A549 (cell line): ENCODE measurements at regions not wholly inside any gene's neighbourhood (a gene's known extent, or its start where the extent isn't known, plus 50 kb on each side); places are given as distances from the start of the nearest gene placed in this dataset.

ENCODE experiments used
- CTCF ChIP-seq: fragments of >200 bp; sonication (Bioruptor Twin); formaldehyde crosslinking; IDR thresholded peaks from 3 replicates; pipeline ENCODE4 v1.5.1; 2016
- ELK1 ChIP-seq: fragments of 150-350 bp; IDR thresholded peaks from 2 replicates; pipeline ENCODE4 v1.6.1; 2014; ENCODE audit warnings: low read depth, mild to moderate bottlenecking, low read length
- EP300 ChIP-seq, 2 experiments: fragments of >200 bp; sonication (Bioruptor Twin); formaldehyde crosslinking; IDR thresholded peaks; 2 replicates in 1 of 2; 3 replicates in 1 of 2; pipeline ENCODE4 v1.6.1; 2016 to 2017
- FOSB ChIP-seq: fragments of 250-450 bp; sonication (Bioruptor Pico); IDR thresholded peaks from 2 replicates; pipeline ENCODE4 v1.5.0; 2020; ENCODE audit warnings: mild to moderate bottlenecking, moderate library complexity
- HEYL ChIP-seq: fragments of 250-450 bp; sonication (Bioruptor Pico); IDR thresholded peaks from 2 replicates; pipeline ENCODE4 v1.8.0; 2021; ENCODE audit warnings: mild to moderate bottlenecking, moderate library complexity
- HMGXB4 ChIP-seq: fragments of 250-450 bp; sonication (Bioruptor Pico); IDR thresholded peaks from 2 replicates; pipeline ENCODE4 v1.5.0; 2021; ENCODE audit warnings: mild to moderate bottlenecking, moderate library complexity, borderline replicate concordance
- NPAS2 ChIP-seq: fragments of 250-450 bp; sonication (Bioruptor Pico); IDR thresholded peaks from 2 replicates; pipeline ENCODE4 v1.8.0; 2022; ENCODE audit warnings: mild to moderate bottlenecking, moderate library complexity, borderline replicate concordance
- NR3C1 ChIP-seq: fragments of >200 bp; sonication (Bioruptor Twin); formaldehyde crosslinking; IDR thresholded peaks from 3 replicates; pipeline ENCODE4 v1.6.1; 2017
- PHF8 ChIP-seq: fragments of 200-600 bp; sonication (generic); IDR thresholded peaks from 2 replicates; pipeline ENCODE4 v1.6.1; 2016; ENCODE audit warnings: low read depth, mild to moderate bottlenecking, antibody characterized with exemption, moderate library complexity, borderline replicate concordance
- POLR2A ChIP-seq: IDR thresholded peaks from 2 replicates; pipeline ENCODE4 v1.6.1; 2012; ENCODE audit warnings: mild to moderate bottlenecking, low read length
- REST ChIP-seq: fragments of 200-600 bp; sonication (generic); IDR thresholded peaks from 2 replicates; pipeline ENCODE4 v1.6.1; 2016; ENCODE audit warnings: antibody characterized with exemption, mild to moderate bottlenecking, moderate library complexity
- TP53 ChIP-seq: fragments of 250-450 bp; sonication (Bioruptor Pico); IDR thresholded peaks from 2 replicates; pipeline ENCODE4 v1.5.0; 2021; ENCODE audit warnings: mild to moderate bottlenecking, moderate library complexity
- ZFP36 ChIP-seq: fragments of 450-650 bp; IDR thresholded peaks from 2 replicates; pipeline ENCODE4 v1.6.1; 2014; ENCODE audit warnings: borderline replicate concordance; ENCODE audit not compliant: partially characterized antibody

GRCh38 chr5:68465133-68465532 lies 249.6 kb downstream of the PIK3R1 start:
- TF ChIP-seq CTCF (no peak), PHF8 (no peak), POLR2A (no peak), NPAS2 (CRISPR knock-in tag) (no peak), ZFP36 (no peak), HEYL (CRISPR knock-in tag) (no peak), NR3C1 (no peak), REST (no peak), FOSB (CRISPR knock-in tag) (no peak), TP53 (CRISPR knock-in tag) (no peak), EP300 (IDR thresholded peaks at IDR 0.05) (no peak), HMGXB4 (no peak), ELK1 (no peak)
